ENCODE measurements at regions not wholly inside any gene's neighbourhood (a gene's known extent, or its start where the extent isn't known, plus 50 kb on each side); places are given as distances from the start of the nearest gene placed in this dataset.

DNA sequence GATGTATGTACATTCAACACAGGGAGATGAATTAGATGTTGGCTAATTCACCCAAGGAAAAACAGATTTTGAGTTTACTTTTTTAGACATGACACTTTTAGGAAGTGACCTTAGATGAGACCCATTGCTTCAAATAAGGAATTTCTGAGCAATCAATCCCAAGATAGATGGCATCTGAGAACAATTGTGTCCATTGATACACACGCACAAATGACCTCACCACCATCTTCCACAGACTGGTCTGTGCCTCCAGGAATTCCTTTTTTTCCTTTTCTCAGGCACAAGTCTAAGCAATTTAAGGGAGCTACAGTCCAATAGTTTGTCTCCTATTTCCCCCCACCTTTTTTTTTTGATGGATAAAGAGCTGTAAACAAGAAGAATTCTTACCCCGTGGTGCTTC, 265.3 kb downstream of the TBL1XR1 start:
- DNase-seq, result no peak

- DNase-seq, result no peak
Observed at GRCh38 chr3:176930942-176931341, 266.3 kb downstream of the TBL1XR1 start.

GRCh38 chr3:176928582-176928931, 268.7 kb downstream of the TBL1XR1 start:
- no peak for DNase-seq

GRCh38 chr3:176927706-176928581, 269.3 kb downstream of the TBL1XR1 start:
- DNase-seq, result no peak

DNA sequence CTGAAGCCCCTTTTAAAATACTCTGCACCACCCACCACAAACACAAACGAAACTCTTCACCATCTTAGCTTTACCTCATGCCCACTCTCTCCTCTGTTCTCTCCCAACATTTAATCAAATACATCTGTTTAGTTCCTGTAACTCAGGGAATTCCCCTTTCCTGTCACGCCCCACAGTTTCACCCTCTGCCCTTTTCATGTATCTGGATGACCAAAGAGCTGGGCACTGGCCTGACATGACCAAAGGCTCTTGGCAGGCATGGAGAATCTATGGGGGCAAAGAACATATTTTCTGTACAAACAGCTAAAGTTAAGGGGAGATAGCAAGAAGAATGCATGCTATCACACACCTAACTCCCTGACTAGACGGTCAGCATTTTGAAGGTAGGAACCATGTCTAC, 270.0 kb downstream of the TBL1XR1 start:
- no peak for DNase-seq

DNA sequence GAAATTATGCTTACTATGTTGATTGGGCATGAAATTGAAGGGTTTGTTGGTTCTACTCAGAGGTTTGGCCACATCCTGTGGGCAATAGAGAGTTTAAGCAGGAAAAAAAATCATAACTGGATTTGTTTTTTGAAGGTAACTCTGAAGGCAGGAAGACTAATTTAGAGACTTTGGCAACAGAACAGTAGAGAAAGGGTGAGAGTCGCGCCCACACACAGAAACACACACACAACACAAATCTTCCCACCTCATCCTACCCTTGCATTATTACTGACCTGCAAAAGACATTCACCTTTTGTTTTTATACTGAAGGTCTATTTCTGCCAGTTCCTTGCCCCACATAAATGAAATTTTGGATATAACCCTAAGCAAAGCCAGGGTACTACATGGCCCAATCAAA, 270.6 kb downstream of the TBL1XR1 start:
- no peak for DNase-seq

GRCh38 chr3:176926034-176926433, 271.2 kb downstream of the TBL1XR1 start:
- no peak for DNase-seq

DNA sequence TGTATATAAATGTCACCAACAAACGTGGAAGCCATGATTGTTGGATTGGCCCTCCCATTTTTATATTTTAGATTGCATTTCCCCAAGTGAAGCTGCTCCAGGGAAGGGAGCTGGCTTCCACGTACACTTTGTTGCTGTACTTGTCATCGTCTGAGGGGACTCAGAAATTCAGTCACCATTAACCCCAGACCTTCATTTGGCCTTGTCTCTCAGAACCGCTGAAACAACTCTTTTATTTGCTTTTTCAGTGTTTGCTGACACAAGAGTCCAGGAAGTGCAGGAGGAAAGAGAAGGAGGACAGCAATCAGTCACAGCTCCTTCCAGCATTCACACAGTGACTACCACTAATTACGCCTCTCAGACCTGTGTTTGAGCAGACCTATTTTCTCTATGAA, 276.5 kb downstream of the TBL1XR1 start:
- DNase-seq, result no peak

- no peak for DNase-seq
Observed at GRCh38 chr3:176919836-176920765, 277.2 kb downstream of the TBL1XR1 start.

DNA sequence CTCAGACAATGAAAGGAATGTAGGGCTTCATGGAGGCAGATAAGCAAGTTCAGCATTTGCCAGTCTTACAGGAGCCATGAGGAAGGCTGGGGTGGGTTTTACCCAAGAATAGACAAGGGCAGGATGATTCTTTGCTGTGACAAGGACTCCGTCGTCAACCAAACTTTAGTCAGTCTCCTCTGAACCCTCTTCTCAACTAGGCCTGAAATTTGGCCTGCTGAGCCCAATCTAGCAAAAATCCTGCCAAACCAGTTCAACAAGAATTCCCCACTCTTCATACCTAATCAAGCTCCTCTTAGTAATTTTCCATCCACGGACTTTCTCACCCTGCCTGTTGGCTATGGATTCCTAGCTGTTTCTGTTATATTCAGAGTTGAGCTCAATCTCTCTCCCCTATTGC, 280.5 kb downstream of the TBL1XR1 start:
- DNase-seq, result no peak

GRCh38 chr3:176914764-176915163, 282.5 kb downstream of the TBL1XR1 start:
- no peak for DNase-seq

GRCh38 chr3:176911579-176911978, 285.7 kb downstream of the TBL1XR1 start:
- DNase-seq, result no peak

GRCh38 chr3:176909044-176909443, 288.2 kb downstream of the TBL1XR1 start:
- no peak for DNase-seq

GRCh38 chr3:176906046-176906905, 291.0 kb downstream of the TBL1XR1 start:
- DNase-seq, result no peak

GRCh38 chr3:176905331-176905730, 292.0 kb downstream of the TBL1XR1 start:
- no peak for DNase-seq

GRCh38 chr3:176904506-176904905, 292.8 kb downstream of the TBL1XR1 start:
- no peak for DNase-seq

GRCh38 chr3:176896640-176897039, 300.6 kb downstream of the TBL1XR1 start:
- no peak for DNase-seq

DNA sequence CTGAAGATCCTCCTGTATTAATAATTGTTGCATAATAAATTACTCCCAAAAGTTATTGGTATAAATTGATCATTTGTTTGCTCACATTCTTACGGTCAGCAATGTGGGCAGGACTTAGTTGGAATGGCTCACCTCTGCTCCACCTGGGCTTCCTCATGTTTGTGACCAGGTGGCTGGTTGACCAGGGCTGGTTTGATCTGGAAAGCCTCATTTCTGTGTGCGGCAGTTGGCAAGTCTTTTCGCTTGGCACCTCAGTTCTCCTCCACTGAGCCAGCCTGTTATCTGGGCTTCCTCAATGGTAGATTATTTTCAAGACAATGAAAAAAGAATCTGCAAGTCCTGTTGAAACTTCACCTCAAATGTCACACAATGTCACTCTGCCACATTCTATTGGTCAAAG, 301.1 kb downstream of the TBL1XR1 start:
- no peak for DNase-seq

DNA sequence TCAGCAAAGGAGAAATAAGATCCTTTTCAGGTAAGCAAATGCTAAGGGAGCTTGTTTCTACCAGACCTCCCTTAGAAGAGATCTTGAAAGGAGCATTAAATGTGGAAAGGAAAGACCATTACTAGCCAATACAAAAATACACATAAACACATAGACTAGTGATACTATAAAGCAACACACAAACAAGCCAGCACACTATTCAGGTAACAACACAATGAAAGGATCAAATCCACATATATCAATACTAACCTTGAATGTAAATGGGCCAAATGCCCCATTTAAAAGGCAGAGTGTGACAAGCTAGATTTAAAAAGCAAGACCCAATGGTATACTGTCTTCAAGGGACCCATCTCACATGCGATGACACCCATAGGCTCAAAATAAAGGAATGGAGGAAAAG, 317.6 kb downstream of the TBL1XR1 start:
- no peak for DNase-seq

GRCh38 chr3:176873261-176873660, 324.0 kb downstream of the TBL1XR1 start:
- DNase-seq, result no peak

- peak; percentile 35 to 49 for DNase-seq
Observed at GRCh38 chr3:176872771-176873209, 324.5 kb downstream of the TBL1XR1 start.

- DNase-seq, result no peak
Observed at GRCh38 chr3:176870451-176870850, 326.8 kb downstream of the TBL1XR1 start.

Measured in activated CD4-positive, alpha-beta T cell treated with anti-CD3 and anti-CD28 coated beads for 4 hours (primary cell).